ENCODE measurements at regions not wholly inside any gene's neighbourhood (a gene's known extent, or its start where the extent isn't known, plus 50 kb on each side); places are given as distances from the start of the nearest gene placed in this dataset.

DNA sequence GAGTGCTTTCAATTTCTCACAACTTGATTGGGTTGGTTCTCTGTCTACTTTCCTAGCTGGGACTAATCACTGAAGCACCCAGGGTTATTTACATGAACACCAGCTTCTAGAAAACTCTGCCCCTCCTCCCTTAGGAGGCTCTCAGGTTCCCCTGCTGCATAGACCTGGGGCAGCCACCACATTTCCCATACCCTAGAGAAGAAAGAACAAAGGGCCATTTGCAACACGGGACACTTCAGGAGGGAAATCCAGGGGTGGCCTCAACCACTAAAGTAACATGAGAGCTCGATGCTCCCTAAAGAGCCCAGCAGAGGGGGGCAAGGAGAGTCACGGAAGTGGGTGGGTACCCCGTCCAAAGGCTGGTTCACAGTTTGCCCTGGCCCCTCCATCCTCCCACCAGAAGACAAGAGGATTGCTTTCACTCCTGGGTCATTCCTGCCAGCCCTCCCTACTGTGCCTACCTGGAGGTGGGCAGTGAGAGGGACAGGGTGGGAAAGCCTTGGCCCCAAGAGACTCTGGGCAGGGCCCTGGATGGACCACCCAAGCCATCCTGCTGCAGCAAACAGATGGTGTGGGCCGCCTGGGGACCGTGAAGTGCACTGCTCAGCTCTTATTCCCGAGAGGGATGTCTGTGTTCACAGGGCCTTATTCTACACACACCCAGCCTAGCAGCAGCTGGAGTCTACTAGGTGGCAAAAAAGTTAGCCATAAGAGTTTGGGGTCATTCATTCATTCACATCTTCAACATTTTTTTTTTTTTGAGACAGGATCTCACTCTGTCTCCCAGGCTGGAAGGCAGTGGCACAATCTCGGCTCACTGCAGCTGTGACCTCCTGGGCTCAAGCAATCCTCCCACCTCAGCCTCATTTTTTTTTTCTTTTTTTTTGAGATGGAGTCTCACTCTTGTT is 392.1 kb downstream of the SOX9 start:
- Mint-ChIP-seq H3K27me3 (peaks cover 35% of the 10 kb centered on the region), H3K4me3 (no peak overlapping the region), H3K4me1 (no peaks in the 10 kb centered on the region), H3K9me3 (no peaks in the 10 kb centered on the region), H3K27ac (no peak overlapping the region)
- no peak for DNase-seq
- no peak for ATAC-seq

DNA sequence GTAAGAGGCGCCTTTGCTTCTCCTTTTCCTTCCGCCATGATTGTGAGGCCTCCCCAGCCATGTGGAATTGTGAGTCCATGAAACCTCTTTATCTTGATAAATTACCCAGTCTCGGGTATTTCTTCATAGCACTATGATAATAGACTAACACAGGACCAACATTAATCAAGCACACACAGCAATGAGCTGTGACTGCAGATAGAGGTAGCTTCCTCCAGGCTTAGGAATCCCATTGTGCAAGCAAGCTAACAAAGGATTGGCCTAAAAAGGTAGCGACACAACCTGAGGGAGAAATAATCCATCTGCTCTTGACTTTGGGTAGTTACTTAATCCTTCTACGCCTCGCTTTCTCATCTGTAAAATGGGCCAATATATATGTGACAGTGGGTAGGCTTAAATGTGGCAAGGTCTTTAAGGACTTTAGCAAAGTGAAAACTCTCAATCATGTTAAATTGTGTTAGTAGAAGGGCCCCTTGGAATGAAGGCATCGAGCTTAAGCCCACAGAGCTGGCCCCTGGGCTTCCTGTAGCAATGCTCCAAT is 393.6 kb downstream of the SOX9 start:
- DNase-seq: no peak
- peaks cover 46% of the 10 kb centered on the region for H3K27me3 Mint-ChIP-seq
- no peak for ATAC-seq
- no peaks in the 10 kb centered on the region for H3K4me1 Mint-ChIP-seq
- H3K9me3 Mint-ChIP-seq: no peaks in the 10 kb centered on the region
- no peak overlapping the region for H3K27ac Mint-ChIP-seq
- H3K4me3 Mint-ChIP-seq: no peak overlapping the region

DNA sequence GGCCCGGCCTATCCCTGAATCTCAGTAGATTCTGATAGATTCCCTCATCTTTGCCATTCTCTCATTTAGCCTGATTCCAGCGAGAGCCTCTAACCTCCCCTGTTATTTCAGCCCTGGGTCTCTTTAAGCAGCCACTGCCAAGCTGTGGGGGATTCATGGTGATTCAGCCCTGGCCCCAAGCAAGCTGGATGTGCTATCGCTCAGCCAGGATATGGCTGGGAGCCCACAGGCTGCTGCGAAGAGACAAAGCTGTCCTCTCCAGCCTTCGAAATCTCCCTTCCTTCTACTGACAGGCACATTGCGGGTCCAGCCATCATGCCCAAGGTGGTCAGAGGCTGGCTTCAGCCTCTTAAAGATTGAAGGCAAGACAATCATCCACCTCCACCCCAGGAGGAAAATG is 394.1 kb downstream of the SOX9 start:
- Mint-ChIP-seq H3K4me1 (no peaks in the 10 kb centered on the region), H3K27me3 (peaks cover 47% of the 10 kb centered on the region), H3K4me3 (no peak overlapping the region), H3K27ac (peak overlapping the region in 1 of 2 donors; percentile 54), H3K9me3 (no peaks in the 10 kb centered on the region)
- no peak for ATAC-seq
- no peak for DNase-seq

DNA sequence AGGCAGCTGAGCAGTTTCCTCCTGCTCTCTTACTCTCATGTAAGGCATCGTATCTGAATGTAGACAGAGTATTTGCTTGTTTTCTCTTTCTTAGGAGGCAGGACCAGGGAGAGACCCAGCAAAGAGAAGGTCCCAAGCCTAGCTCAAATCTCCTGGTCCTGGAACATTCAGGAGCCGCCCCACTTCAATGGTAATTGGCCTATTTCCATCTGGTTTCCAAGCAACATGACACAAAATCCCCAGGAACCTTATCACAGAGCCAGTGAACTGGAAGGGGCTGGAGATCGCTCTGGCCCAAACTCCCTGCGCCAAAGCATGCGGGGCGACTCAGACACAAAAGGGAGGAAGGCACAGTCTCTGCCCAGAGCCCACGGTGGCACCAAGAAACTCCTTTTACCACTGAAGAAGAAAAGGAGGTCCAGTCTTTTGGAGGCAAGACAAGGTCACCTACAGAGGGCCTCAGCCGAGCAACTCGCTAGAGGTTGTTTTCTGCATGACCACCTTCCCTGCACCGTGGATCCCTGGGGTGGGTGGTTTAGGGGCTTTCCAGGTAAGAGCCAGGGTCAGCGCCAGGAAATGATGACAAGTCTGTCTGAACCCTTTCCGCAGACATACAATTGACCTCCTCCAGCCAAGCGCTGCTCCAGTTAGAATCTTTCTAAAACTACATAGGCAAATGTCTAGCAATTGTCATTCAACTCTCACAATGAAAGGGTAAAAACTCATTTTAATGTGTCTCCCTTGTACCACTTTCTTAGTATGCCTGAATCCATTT is 394.7 kb downstream of the SOX9 start:
- Mint-ChIP-seq H3K9me3 (no peaks in the 10 kb centered on the region), H3K4me1 (no peaks in the 10 kb centered on the region), H3K27me3 (peaks cover 47% of the 10 kb centered on the region), H3K27ac (peak overlapping the region in 1 of 2 donors; percentile 7), H3K4me3 (no peak overlapping the region)
- no peak for ATAC-seq
- no peak for DNase-seq

- no peak for ATAC-seq
- DNase-seq: no peak
These were observed 396.1 kb downstream of the SOX9 start for GRCh38 chr17:72516772-72517399.

DNA sequence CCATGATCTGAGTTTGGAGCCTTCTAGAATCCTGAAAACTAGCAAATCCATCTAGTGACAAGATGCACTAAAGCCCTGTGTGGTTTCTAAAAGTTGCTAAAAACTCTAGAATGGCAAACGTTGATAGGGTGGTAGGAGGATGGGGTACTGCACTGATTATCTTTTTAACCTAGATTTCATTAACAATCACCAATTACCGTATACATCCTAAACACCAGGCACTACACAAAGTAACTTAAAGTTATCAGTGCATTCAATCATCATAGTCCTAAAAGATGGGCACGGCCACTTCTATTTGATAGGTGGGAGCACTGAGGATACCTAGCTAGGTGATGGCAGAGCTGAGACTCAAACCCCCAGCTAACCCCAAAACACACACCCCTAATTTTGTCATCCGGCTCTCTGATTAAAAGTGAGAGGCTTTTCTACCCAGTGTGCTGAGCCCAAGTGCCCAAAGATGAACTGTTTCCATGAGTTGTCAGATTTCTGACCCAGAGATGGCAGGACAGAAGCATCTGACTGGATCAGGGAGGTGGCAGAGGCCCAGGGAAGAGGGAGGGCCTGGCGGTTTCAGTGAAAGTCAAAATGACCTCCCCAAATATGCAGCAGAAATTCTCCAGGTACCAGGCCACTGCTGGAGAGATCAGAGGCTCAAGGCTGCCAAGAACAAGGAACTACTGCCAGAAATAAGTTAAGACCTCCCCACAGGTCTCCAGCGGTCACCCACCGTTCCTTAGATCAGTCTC is 396.8 kb downstream of the SOX9 start:
- no peak overlapping the region for H3K27ac Mint-ChIP-seq
- no peaks in the 10 kb centered on the region for H3K4me1 Mint-ChIP-seq
- DNase-seq: no peak
- H3K9me3 Mint-ChIP-seq: no peaks in the 10 kb centered on the region
- no peak overlapping the region for H3K4me3 Mint-ChIP-seq
- peaks cover 47% of the 10 kb centered on the region for H3K27me3 Mint-ChIP-seq
- ATAC-seq: no peak

More at GRCh38 chr17:72516772-72517399, 396.1 kb downstream of the SOX9 start:
- no peak overlapping the region for H3K4me3 Mint-ChIP-seq
- H3K9me3 Mint-ChIP-seq: no peaks in the 10 kb centered on the region
- H3K27me3 Mint-ChIP-seq: peaks cover 47% of the 10 kb centered on the region
- H3K27ac Mint-ChIP-seq: no peak overlapping the region
- H3K4me1 Mint-ChIP-seq: no peaks in the 10 kb centered on the region

DNA sequence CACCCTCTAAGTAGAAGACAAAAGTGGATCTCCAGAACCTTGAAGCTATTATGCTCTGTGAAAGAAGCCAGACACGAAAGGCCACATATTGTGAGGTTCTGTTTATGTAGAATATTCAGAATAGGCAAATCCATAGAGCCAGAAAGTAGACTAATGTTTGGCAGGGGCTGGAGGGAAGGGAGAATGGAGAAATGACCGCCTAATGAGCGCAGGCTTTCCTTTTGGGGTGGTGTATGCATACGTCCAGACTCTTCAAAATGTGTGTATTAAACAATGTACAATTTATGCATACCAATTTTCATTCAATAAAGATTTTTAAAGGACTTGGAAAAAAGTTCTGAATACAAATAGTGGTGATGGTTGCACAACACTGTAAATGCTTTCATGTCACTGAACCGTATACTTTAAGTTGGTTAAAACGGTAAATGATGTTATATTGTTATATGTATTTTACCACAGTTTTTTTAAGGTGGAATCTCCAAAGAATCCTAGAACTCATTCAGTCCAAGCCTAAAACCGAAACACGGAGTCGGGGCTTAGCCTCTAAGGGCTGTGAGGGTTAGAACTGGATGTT is 397.4 kb downstream of the SOX9 start:
- Mint-ChIP-seq H3K9me3 (no peaks in the 10 kb centered on the region), H3K4me3 (no peak overlapping the region), H3K27ac (no peak overlapping the region), H3K27me3 (peaks cover 47% of the 10 kb centered on the region), H3K4me1 (no peaks in the 10 kb centered on the region)
- no peak for ATAC-seq
- no peak for DNase-seq

DNA sequence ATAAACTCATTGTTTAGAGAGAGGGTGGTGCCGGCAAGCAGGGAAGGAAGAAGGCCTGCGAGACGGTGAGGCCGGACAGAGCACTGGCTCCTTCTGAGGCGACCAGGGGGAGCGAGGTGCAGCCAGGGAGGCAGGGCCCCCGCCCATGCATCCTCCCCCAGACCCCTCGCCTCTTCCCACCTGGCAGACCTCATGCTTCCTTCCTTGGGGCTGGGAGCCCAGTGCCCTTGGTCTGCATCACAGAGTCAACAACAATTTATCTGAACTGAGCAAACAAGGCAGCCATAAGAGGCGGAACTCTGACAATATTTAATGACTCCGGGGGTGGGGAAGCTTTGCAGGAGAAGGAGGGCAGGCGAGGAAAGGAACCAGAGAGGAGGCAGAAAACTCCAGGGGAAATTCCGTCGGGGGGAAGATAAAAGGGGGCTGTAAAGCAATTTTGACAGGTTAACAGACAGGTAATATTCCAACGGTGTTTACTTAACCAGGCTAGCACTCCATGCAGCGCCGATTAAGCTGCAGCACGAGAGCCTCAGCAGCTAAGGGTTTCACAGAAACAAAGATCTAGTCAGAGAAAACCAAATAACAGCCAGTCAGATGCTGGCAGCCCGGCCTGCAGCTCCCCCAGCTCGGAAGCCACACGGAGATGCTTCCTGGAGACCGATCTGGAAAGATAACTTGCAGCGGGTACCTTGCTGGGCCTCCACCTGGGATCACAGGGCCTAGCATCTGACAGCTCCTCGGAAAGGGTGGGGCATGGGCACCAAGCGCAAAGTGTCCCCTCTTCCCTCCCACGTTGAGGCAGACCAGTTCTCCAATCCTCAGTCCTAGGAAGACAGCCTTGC is 398.2 kb downstream of the SOX9 start:
- Mint-ChIP-seq H3K4me1 (no peaks in the 10 kb centered on the region), H3K4me3 (no peak overlapping the region), H3K9me3 (no peaks in the 10 kb centered on the region), H3K27me3 (peaks cover 47% of the 10 kb centered on the region), H3K27ac (no peak overlapping the region)
- ATAC-seq (no peak), DNase-seq (no peak)

DNA sequence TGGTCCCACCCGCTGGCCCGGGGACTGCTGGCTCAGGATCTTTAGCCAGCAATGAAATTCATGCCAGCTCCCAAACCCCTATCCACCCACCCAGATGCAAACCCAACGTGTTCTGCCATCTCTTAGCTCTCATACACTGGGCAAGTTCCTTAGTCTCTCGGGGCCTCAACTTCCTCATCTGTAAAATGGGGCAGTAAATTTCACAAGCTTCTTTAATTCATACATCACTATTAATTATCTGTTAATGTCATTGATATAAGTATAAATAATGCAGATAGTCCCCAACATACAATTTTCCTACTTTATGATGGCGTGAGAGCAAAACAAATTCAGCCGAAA is 398.7 kb downstream of the SOX9 start:
- ATAC-seq: no peak
- no peak overlapping the region for H3K27ac Mint-ChIP-seq
- no peaks in the 10 kb centered on the region for H3K9me3 Mint-ChIP-seq
- H3K4me3 Mint-ChIP-seq: no peak overlapping the region
- no peak for DNase-seq
- H3K4me1 Mint-ChIP-seq: no peaks in the 10 kb centered on the region
- H3K27me3 Mint-ChIP-seq: peaks cover 47% of the 10 kb centered on the region

DNA sequence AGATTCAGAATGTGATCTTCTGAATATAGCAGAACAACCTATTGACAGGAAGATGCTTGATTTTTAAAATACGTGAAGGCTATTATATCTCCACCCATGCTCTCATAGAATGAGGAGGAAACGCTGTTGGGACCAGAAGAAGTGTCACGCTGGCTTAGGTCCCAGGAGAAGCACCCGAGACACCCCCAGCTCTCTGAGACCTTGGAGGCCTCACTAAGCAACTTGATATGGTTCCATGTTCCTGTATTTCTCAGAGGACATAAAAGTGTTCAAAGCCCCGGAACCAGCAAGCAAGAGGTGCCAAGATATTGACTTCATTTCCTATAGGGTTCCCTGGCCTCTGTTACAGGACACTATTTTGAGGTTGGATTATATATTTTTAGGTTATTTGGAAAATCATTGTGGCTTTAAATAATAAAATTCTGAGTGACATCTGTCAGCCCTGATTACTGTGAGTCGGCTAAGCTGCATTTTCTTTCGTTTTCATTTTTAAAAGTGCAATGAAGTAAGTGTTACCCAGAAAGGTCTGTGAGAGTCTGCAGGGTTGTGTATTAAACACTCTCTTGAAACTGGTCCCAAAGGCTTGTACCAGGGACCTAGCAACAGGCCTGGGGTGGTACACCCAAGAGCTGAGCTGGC is 400.0 kb downstream of the SOX9 start:
- Mint-ChIP-seq H3K4me1 (no peaks in the 10 kb centered on the region), H3K9me3 (no peaks in the 10 kb centered on the region), H3K27me3 (peaks cover 35% of the 10 kb centered on the region), H3K27ac (no peak overlapping the region), H3K4me3 (no peak overlapping the region)
- no peak for ATAC-seq
- DNase-seq: no peak

GRCh38 chr17:72523491-72523890 is 402.7 kb downstream of the SOX9 start:
- no peak for ATAC-seq

DNA sequence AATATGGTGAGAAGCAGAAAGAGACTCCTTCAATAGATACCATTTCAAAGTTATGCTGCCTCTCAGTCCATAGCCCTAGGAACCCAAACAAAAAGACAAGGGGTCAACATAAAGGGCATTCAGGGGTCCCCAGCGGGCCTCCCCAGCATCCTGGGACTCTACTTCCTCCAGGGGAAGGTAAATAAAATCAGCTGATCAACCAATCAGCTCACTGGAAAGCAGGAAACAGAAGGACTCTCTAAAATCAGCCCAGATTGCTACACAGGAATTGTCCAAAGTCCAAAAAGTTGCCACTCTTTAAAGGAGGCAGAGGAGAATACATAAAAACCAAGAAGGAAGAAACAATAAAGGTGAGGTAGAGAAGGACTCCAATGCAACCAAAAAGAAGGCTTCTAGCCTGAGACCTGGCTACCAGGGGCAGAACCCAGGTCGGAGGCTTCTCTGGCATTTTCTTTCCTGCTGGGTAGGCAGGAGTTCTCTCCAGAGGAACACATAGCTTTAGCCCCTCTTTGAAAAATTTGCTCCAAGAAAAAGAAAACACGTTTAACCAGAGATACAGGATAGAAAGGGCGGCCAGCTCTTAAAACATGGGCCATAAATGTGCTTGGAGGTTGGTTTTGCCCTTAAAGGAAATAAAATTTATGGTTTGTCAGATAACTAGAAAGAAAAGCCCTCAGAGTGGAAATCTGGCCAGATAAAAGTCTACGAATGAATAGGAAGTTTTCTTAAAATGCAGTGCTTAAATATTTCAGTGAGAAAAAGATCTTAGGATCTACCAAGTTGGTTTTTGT is 404.6 kb downstream of the SOX9 start:
- ATAC-seq (no peak), DNase-seq (no peak)
- peaks cover 14% of the 10 kb centered on the region for H3K27me3 Mint-ChIP-seq
- H3K9me3 Mint-ChIP-seq: no peaks in the 10 kb centered on the region
- no peaks in the 10 kb centered on the region for H3K4me1 Mint-ChIP-seq
- H3K4me3 Mint-ChIP-seq: no peak overlapping the region
- H3K27ac Mint-ChIP-seq: no peak overlapping the region

More at GRCh38 chr17:72523491-72523890, 402.7 kb downstream of the SOX9 start:
- Mint-ChIP-seq H3K27me3 (peaks cover 20% of the 10 kb centered on the region), H3K4me3 (no peak overlapping the region), H3K9me3 (no peaks in the 10 kb centered on the region), H3K27ac (no peak overlapping the region), H3K4me1 (no peaks in the 10 kb centered on the region)
- no peak for DNase-seq

DNA sequence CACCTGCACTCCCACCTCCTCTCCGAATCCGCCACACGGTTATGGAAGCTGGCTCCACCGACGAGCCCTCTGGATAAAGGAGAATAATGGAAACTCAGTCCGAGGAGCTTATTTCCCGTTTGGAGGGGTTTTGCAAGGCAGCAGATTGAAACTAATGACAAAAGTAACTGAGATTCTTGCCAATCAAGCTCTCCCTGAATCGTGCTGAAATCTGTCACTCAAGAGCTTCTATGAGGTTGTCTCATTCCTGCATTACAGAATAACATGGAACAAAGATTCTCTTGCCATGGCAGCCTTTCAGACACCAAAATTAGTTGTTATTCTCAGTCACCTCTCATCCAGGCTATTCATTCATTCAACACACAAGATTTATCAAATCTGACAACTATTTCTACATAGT is 405.9 kb downstream of the SOX9 start:
- Mint-ChIP-seq H3K27me3 (peaks cover 21% of the 10 kb centered on the region), H3K27ac (no peak overlapping the region), H3K9me3 (no peaks in the 10 kb centered on the region), H3K4me3 (no peak overlapping the region), H3K4me1 (no peaks in the 10 kb centered on the region)
- DNase-seq (no peak), ATAC-seq (no peak)
